HepG2 (cell line): ENCODE measurements at regions not wholly inside any gene's neighbourhood (a gene's known extent, or its start where the extent isn't known, plus 50 kb on each side); places are given as distances from the start of the nearest gene placed in this dataset.

Experiments
- ATAC-seq: fragments of 200-7000 bp; cut with Tn5 transposase; 3 replicates; pipeline ENCODE4 v1.9.1; 2020; ENCODE audit warnings: mild to moderate bottlenecking, moderate library complexity
- BruUV-seq: library from RNA; stranded (reverse); fragments of 400-500 nt; replicated peaks from 2 replicates; lab custom pipeline; 2021; lab: Mats Ljungman, UMichigan
- CTCF ChIA-PET: fragments of 300-600 bp; formaldehyde crosslinking; extraction: SDS; loops from one replicate; lab custom pipeline; 2021; ENCODE audit warnings: low total read pairs, inconsistent platforms, low intra/inter-chr PET ratio; lab: Yijun Ruan, JAX
- POLR2A ChIA-PET: fragments of 350-600 bp; sonication (Branson Sonifier 250); formaldehyde crosslinking; loops from one replicate; lab custom pipeline; 2020; ENCODE audit warnings: antibody characterized with exemption, inconsistent platforms; lab: Yijun Ruan, JAX
- DNase-seq: peaks from one replicate; pipeline ENCODE4 v3.0.0-alpha.2; 2015; ENCODE audit warnings: low spot score
- FAIRE-seq: peaks from 3 replicates; lab custom pipeline; 2011; peaks lifted over from hg19 to GRCh38; lab: Jason Lieb, UNC
- H2AFZ ChIP-seq: one replicate; pipeline ENCODE4 v1.6.1; 2011; ENCODE audit warnings: low read length, inconsistent platforms
- H3K27ac ChIP-seq: fragments of 300-600 bp; 3 replicates; pipeline ENCODE4 v1.8.0; 2011; ENCODE audit warnings: mixed run types, mild to moderate bottlenecking, mixed read lengths, low read length, inconsistent platforms; ENCODE audit not compliant: insufficient read depth; ENCODE audit errors: extremely low read length
- H3K27me3 ChIP-seq, 2 experiments: fragments of 200-600 bp in 1 of 2; 2 replicates in 1 of 2; 3 replicates in 1 of 2; pipeline versions ENCODE4 v1.6.0 to v1.8.0; 2011; ENCODE audit warnings: low read length in 2 of 2, mild to moderate bottlenecking in 2 of 2, moderate library complexity in 2 of 2, inconsistent platforms in 1 of 2; ENCODE audit not compliant: insufficient read depth in 2 of 2, control insufficient read depth in 1 of 2
- H3K36me3 ChIP-seq, 2 experiments: fragments of 200-600 bp in 1 of 2; replicated peaks in 1 of 2; 2 replicates in 1 of 2; 3 replicates in 1 of 2; pipeline versions ENCODE4 v1.5.1 to v1.8.0; 2011; ENCODE audit warnings: low read length in 2 of 2, inconsistent platforms in 1 of 2; ENCODE audit not compliant: insufficient read depth in 2 of 2, control insufficient read depth in 1 of 2
- H3K4me1 ChIP-seq: 2 replicates; pipeline ENCODE4 v1.5.1; 2012; ENCODE audit warnings: low read length, inconsistent platforms; ENCODE audit not compliant: insufficient read depth
- H3K4me2 ChIP-seq: 2 replicates; pipeline ENCODE4 v1.6.0; 2011; ENCODE audit warnings: low read depth, low read length, inconsistent platforms
- H3K4me3 ChIP-seq, 3 experiments: fragments of 200-600 bp in 1 of 3; sonication (generic), shearing (Covaris generic) in 1 of 3; replicated peaks in 1 of 3; 2 replicates each; pipeline ENCODE4 v1.5.1; 2011 to 2016; ENCODE audit warnings: low read length in 3 of 3, inconsistent platforms in 2 of 3, low read depth in 2 of 3, mild to moderate bottlenecking in 2 of 3, control low read depth in 1 of 3, mixed read lengths in 1 of 3; ENCODE audit not compliant: insufficient read depth in 1 of 3
- H3K79me2 ChIP-seq: one replicate; pipeline ENCODE4 v1.6.1; 2011; ENCODE audit warnings: low read length, inconsistent platforms; ENCODE audit not compliant: insufficient read depth
- H3K9ac ChIP-seq: 2 replicates; pipeline ENCODE4 v1.6.0; 2011; ENCODE audit warnings: mild to moderate bottlenecking, low read depth, low read length, inconsistent platforms; ENCODE audit not compliant: insufficient read depth
- H3K9me3 ChIP-seq: 2 replicates; pipeline ENCODE4 v1.5.1; 2012; ENCODE audit warnings: mild to moderate bottlenecking, low read length
- H4K20me1 ChIP-seq: 2 replicates; pipeline ENCODE4 v1.6.0; 2011; ENCODE audit warnings: inconsistent platforms, mild to moderate bottlenecking, low read length, moderate library complexity; ENCODE audit not compliant: insufficient read depth
- HIVEP1 ChIP-seq: sonication (generic); formaldehyde crosslinking; IDR thresholded peaks from 2 replicates; pipeline ENCODE4 v1.4.0; 2020; ENCODE audit warnings: mild to moderate bottlenecking, missing genetic modification reagents
- KDM4B ChIP-seq: sonication (generic); formaldehyde crosslinking; IDR thresholded peaks from 2 replicates; pipeline ENCODE4 v1.4.0; 2020; ENCODE audit warnings: missing genetic modification reagents
- PHF20 ChIP-seq: sonication (generic); formaldehyde crosslinking; IDR thresholded peaks from 2 replicates; pipeline ENCODE4 v1.5.0; 2020; ENCODE audit warnings: mild to moderate bottlenecking, missing genetic modification reagents
- PHF21A ChIP-seq: sonication (generic); formaldehyde crosslinking; IDR thresholded peaks from 2 replicates; pipeline ENCODE4 v1.5.0; 2020; ENCODE audit warnings: mild to moderate bottlenecking, missing genetic modification reagents
- RFXAP ChIP-seq: sonication (generic); formaldehyde crosslinking; IDR thresholded peaks from 2 replicates; pipeline ENCODE4 v1.4.0; 2020; ENCODE audit warnings: missing genetic modification reagents, borderline replicate concordance
- SNAPC2 ChIP-seq: sonication (generic); formaldehyde crosslinking; IDR thresholded peaks from 2 replicates; pipeline ENCODE4 v1.8.1; 2022; ENCODE audit warnings: mild to moderate bottlenecking, missing genetic modification reagents
- TP53 ChIP-seq: sonication (generic); formaldehyde crosslinking; conservative IDR thresholded peaks from 2 replicates; pipeline ENCODE4 v1.4.0; 2020; ENCODE audit warnings: missing genetic modification reagents
- ZFY ChIP-seq: sonication (generic); formaldehyde crosslinking; IDR thresholded peaks from 2 replicates; pipeline ENCODE4 v1.4.0; 2020; ENCODE audit warnings: missing genetic modification reagents
- ZNF343 ChIP-seq: sonication (generic); formaldehyde crosslinking; IDR thresholded peaks from 2 replicates; pipeline ENCODE4 v1.4.0; 2020; ENCODE audit warnings: mild to moderate bottlenecking, missing genetic modification reagents
- ZNF768 ChIP-seq: sonication (generic); formaldehyde crosslinking; IDR thresholded peaks from 2 replicates; pipeline ENCODE4 v1.4.0; 2020; ENCODE audit warnings: missing genetic modification reagents
- WGBS: methylation state at CpG from one replicate; pipeline ENCODE4 v1.1.6; 2017; ENCODE audit warnings: low lambda C conversion rate; 5-methylcytosine and 5-hydroxymethylcytosine counted together
- in situ Hi-C: cut with HindIII; loops from 2 replicates; pipeline ENCODE4 v1.10.0; 2017; ENCODE audit warnings: low pct_unique_long_range_greater_than_20kb; ENCODE audit not compliant: extremely low pct_ligation_motif_present
- intact Hi-C: fragments of 100-400 bp; cut with micrococcal nuclease; formaldehyde crosslinking; loops from one replicate; pipeline ENCODE4 v1.10.0; 2022; ENCODE audit not compliant: unreplicated experiment
- TF ChIP-seq, protein P1 (sequence below): sonication (generic); formaldehyde crosslinking; IDR thresholded peaks from 2 replicates; pipeline ENCODE4 v1.9.0; 2021; ENCODE audit warnings: missing genetic modification reagents, borderline replicate concordance
- TF ChIP-seq, protein P2 (sequence below), 2 experiments: sonication (generic) in 1 of 2; formaldehyde crosslinking in 1 of 2; IDR thresholded peaks; 2 replicates each; pipeline versions ENCODE4 v1.4.0 to v1.6.1; 2016 to 2020; ENCODE audit warnings: borderline replicate concordance in 1 of 2, low read depth in 1 of 2, mild to moderate bottlenecking in 1 of 2, missing genetic modification reagents in 1 of 2

DNA sequence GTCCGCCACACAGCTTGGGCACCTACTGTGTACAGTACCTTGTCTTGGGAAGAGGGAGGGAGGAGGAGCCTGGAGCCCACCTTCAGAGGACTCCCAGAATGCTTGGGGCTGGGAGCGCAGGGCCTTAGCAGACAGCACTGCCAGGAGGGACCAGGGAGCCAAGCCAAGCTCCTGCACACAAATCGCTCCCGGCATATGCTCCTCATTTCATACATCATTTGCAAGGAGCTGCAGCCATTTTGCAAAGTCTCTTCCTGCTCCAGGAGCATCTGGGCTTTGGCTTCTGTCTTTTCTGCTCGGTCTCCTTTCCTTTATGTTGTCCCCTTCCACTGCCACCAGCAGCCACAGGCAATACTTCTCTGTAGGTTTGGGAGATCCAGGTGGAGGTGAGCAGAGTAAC lies 175.2 kb upstream of the ZC3H12A start (continued):
- TF ChIP-seq ZNF343 (CRISPR knock-in tag) (no peak), PHF21A (CRISPR knock-in tag) (no peak)

DNA sequence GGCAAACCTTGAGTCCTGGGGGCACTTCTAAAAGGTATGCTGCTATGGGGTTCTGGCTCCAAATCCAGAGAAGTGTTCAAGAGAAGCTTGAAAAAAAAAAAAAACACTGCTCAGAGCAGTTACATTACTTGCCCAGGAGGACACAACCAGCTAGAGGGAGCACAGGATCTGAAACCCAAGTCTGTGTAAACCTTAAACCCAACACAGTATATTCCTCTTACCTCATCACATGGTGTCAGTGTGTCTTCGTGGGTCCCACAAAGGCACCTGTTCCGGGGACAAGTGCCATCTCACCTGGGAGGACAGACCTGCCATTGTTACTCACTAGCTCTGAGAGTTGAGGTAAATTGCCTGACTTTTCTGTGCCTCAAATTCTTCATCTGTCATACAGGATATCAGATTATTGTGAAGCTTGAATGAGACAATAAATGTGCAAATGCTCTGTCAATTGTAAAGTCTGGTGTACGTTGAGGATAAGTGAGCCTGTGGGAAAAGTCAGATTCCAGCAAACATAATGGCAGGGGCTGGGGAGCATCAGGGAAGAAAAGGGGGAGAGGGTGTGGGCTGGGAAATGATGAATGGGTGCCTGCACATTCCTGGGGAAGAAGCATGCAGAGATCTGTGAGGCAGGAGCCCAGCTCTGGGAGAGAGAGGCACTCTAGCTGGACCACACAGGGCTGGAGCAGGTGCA lies 170.4 kb upstream of the ZC3H12A start:
- intact Hi-C loops, result no loop called here
- Histone ChIP-seq H3K4me3 (no peak overlapping the region), H2AFZ (no peak overlapping the region), H3K27ac (no peak overlapping the region), H3K9ac (no peak overlapping the region), H3K79me2 (no peaks in the 10 kb centered on the region), H3K4me1 (no peaks in the 10 kb centered on the region), H3K27me3 (peaks cover 0 to 23% of the 10 kb centered on the region in 2 experiments; a peak in 3 of 5 replicates), H3K4me2 (no peak overlapping the region), H4K20me1 (no peaks in the 10 kb centered on the region), H3K36me3 (no peaks in the 10 kb centered on the region), H3K9me3 (no peaks in the 10 kb centered on the region)
- DNase-seq (no peak), FAIRE-seq (no peak), ATAC-seq (no peak)
- in situ Hi-C loops, result no loop called here
- TF ChIP-seq KDM4B (CRISPR knock-in tag) (no peak), PHF20 (no peak), ZFY (CRISPR knock-in tag) (no peak), TP53 (CRISPR knock-in tag) (no peak), SNAPC2 (CRISPR knock-in tag) (no peak)
- CTCF ChIA-PET, result no interaction called here
- BruUV-seq, result no TSS peak
- WGBS, result 0% methylated on average over 3 of the region's 3 CpGs
- POLR2A ChIA-PET, result no interaction called here

DNA sequence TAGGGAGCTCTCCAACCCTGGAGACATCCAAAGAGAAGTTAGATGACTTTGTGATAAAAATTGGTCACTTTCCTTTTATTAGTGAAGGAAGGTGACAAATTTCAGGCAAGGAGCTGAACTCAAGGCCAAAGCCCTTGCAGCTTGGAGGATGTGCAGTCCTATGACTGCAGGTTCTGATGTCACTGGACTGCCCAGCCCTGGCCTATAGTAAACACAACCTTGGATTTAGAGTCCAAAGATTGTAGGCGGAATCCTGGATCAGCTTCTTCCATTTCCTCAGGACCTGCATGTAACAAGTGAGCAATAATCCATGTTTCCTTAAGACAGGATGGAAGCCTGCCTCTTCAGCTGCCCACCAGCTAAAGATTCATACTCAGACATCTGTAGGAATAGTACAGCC lies 169.3 kb upstream of the ZC3H12A start:
- CTCF ChIA-PET, result no interaction called here
- BruUV-seq, result no TSS peak
- POLR2A ChIA-PET, result no interaction called here
- Histone ChIP-seq H3K4me1 (no peaks in the 10 kb centered on the region), H4K20me1 (no peaks in the 10 kb centered on the region), H3K9ac (no peak overlapping the region), H2AFZ (no peak overlapping the region), H3K27ac (no peak overlapping the region), H3K4me3 (no peak overlapping the region), H3K4me2 (no peak overlapping the region), H3K79me2 (no peaks in the 10 kb centered on the region), H3K9me3 (no peaks in the 10 kb centered on the region), H3K27me3 (peaks cover 0 to 23% of the 10 kb centered on the region in 2 experiments; a peak in 3 of 5 replicates), H3K36me3 (no peaks in the 10 kb centered on the region)
- intact Hi-C loops, result no loop called here
- DNase-seq (no peak), FAIRE-seq (no peak), ATAC-seq (no peak)
- in situ Hi-C loops, result no loop called here
- 0% methylated on average over 1 of the region's 1 CpG for WGBS
- TF ChIP-seq, protein P1, sequence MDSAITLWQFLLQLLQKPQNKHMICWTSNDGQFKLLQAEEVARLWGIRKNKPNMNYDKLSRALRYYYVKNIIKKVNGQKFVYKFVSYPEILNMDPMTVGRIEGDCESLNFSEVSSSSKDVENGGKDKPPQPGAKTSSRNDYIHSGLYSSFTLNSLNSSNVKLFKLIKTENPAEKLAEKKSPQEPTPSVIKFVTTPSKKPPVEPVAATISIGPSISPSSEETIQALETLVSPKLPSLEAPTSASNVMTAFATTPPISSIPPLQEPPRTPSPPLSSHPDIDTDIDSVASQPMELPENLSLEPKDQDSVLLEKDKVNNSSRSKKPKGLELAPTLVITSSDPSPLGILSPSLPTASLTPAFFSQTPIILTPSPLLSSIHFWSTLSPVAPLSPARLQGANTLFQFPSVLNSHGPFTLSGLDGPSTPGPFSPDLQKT (CRISPR knock-in tag), result no peak
- no peak for TF ChIP-seq ZNF768 (CRISPR knock-in tag)
- TF ChIP-seq, protein P2, sequence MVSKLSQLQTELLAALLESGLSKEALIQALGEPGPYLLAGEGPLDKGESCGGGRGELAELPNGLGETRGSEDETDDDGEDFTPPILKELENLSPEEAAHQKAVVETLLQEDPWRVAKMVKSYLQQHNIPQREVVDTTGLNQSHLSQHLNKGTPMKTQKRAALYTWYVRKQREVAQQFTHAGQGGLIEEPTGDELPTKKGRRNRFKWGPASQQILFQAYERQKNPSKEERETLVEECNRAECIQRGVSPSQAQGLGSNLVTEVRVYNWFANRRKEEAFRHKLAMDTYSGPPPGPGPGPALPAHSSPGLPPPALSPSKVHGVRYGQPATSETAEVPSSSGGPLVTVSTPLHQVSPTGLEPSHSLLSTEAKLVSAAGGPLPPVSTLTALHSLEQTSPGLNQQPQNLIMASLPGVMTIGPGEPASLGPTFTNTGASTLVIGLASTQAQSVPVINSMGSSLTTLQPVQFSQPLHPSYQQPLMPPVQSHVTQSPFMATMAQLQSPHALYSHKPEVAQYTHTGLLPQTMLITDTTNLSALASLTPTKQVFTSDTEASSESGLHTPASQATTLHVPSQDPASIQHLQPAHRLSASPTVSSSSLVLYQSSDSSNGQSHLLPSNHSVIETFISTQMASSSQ (IDR thresholded peaks at IDR 0.05; ENCODE audit: low read depth), result no peak
- TF ChIP-seq, protein P2 (CRISPR knock-in tag; IDR thresholded peaks at IDR 0.05; ENCODE audit: borderline replicate concordance), result no peak
- no peak for TF ChIP-seq HIVEP1 (CRISPR knock-in tag)
- no peak for TF ChIP-seq RFXAP
